ENCODE measurements at regions not wholly inside any gene's neighbourhood (a gene's known extent, or its start where the extent isn't known, plus 50 kb on each side); places are given as distances from the start of the nearest gene placed in this dataset.

- Histone ChIP-seq H3K9ac (ENCODE audit: low read depth, low read length) (no peak overlapping the region), H3K27me3 (ENCODE audit: control insufficient read depth, insufficient read depth, low read length) (no peaks in the 10 kb centered on the region), H3K36me3 (ENCODE audit: control insufficient read depth, insufficient read depth, low read length) (no peaks in the 10 kb centered on the region), H3K4me3 (ENCODE audit: low read depth, low read length) (no peak overlapping the region), H3K9me3 (ENCODE audit: control insufficient read depth, insufficient read depth, low read length) (no peaks in the 10 kb centered on the region), H3K4me1 (ENCODE audit: control insufficient read depth, insufficient read depth, low read length) (no peaks in the 10 kb centered on the region)
These were observed 453.3 kb upstream of the HS3ST1 start for GRCh38 chr4:11881947-11882346.

- Histone ChIP-seq H3K4me1 (ENCODE audit: control insufficient read depth, insufficient read depth, low read length) (no peaks in the 10 kb centered on the region), H3K27me3 (ENCODE audit: control insufficient read depth, insufficient read depth, low read length) (no peaks in the 10 kb centered on the region), H3K9ac (ENCODE audit: low read depth, low read length) (no peak overlapping the region), H3K9me3 (ENCODE audit: control insufficient read depth, insufficient read depth, low read length) (no peaks in the 10 kb centered on the region), H3K36me3 (ENCODE audit: control insufficient read depth, insufficient read depth, low read length) (no peaks in the 10 kb centered on the region), H3K4me3 (ENCODE audit: low read depth, low read length) (no peak overlapping the region)
These were observed 452.7 kb upstream of the HS3ST1 start for GRCh38 chr4:11881364-11881763.

GRCh38 chr4:11878241-11878640, 449.5 kb upstream of the HS3ST1 start:
- no peaks in the 10 kb centered on the region for H3K36me3 ChIP-seq (ENCODE audit: control insufficient read depth, insufficient read depth, low read length)
- no peaks in the 10 kb centered on the region for H3K27me3 ChIP-seq (ENCODE audit: control insufficient read depth, insufficient read depth, low read length)
- no peak overlapping the region for H3K4me3 ChIP-seq (ENCODE audit: low read depth, low read length)
- H3K9me3 ChIP-seq (ENCODE audit: control insufficient read depth, insufficient read depth, low read length), result peaks cover 8% of the 10 kb centered on the region
- no peak overlapping the region for H3K9ac ChIP-seq (ENCODE audit: low read depth, low read length)
- no peaks in the 10 kb centered on the region for H3K4me1 ChIP-seq (ENCODE audit: control insufficient read depth, insufficient read depth, low read length)

GRCh38 chr4:11876104-11876503, 447.4 kb upstream of the HS3ST1 start:
- Histone ChIP-seq H3K9me3 (ENCODE audit: control insufficient read depth, insufficient read depth, low read length) (peaks cover 8% of the 10 kb centered on the region), H3K36me3 (ENCODE audit: control insufficient read depth, insufficient read depth, low read length) (no peaks in the 10 kb centered on the region), H3K9ac (ENCODE audit: low read depth, low read length) (no peak overlapping the region), H3K4me3 (ENCODE audit: low read depth, low read length) (no peak overlapping the region), H3K27me3 (ENCODE audit: control insufficient read depth, insufficient read depth, low read length) (no peaks in the 10 kb centered on the region), H3K4me1 (ENCODE audit: control insufficient read depth, insufficient read depth, low read length) (no peaks in the 10 kb centered on the region)

- H3K27me3 ChIP-seq (ENCODE audit: control insufficient read depth, insufficient read depth, low read length), result no peaks in the 10 kb centered on the region
- no peaks in the 10 kb centered on the region for H3K9me3 ChIP-seq (ENCODE audit: control insufficient read depth, insufficient read depth, low read length)
- no peak overlapping the region for H3K9ac ChIP-seq (ENCODE audit: low read depth, low read length)
- no peaks in the 10 kb centered on the region for H3K36me3 ChIP-seq (ENCODE audit: control insufficient read depth, insufficient read depth, low read length)
- no peaks in the 10 kb centered on the region for H3K4me1 ChIP-seq (ENCODE audit: control insufficient read depth, insufficient read depth, low read length)
- H3K4me3 ChIP-seq (ENCODE audit: low read depth, low read length), result no peak overlapping the region
These were observed 440.6 kb upstream of the HS3ST1 start for GRCh38 chr4:11869191-11869870.

GRCh38 chr4:11866391-11866790, 437.7 kb upstream of the HS3ST1 start:
- no peak overlapping the region for H3K4me3 ChIP-seq (ENCODE audit: low read depth, low read length)
- H3K36me3 ChIP-seq (ENCODE audit: control insufficient read depth, insufficient read depth, low read length), result no peaks in the 10 kb centered on the region
- H3K27me3 ChIP-seq (ENCODE audit: control insufficient read depth, insufficient read depth, low read length), result no peaks in the 10 kb centered on the region
- no peaks in the 10 kb centered on the region for H3K9me3 ChIP-seq (ENCODE audit: control insufficient read depth, insufficient read depth, low read length)
- H3K9ac ChIP-seq (ENCODE audit: low read depth, low read length), result no peak overlapping the region
- H3K4me1 ChIP-seq (ENCODE audit: control insufficient read depth, insufficient read depth, low read length), result no peaks in the 10 kb centered on the region

- Histone ChIP-seq H3K4me1 (ENCODE audit: control insufficient read depth, insufficient read depth, low read length) (no peaks in the 10 kb centered on the region), H3K27me3 (ENCODE audit: control insufficient read depth, insufficient read depth, low read length) (no peaks in the 10 kb centered on the region)
These were observed 432.3 kb upstream of the HS3ST1 start for GRCh38 chr4:11860996-11861395.

GRCh38 chr4:11857881-11858280, 429.2 kb upstream of the HS3ST1 start:
- no peaks in the 10 kb centered on the region for H3K27me3 ChIP-seq (ENCODE audit: control insufficient read depth, insufficient read depth, low read length)

More at GRCh38 chr4:11860996-11861395, 432.3 kb upstream of the HS3ST1 start:
- Histone ChIP-seq H3K4me3 (ENCODE audit: low read depth, low read length) (no peak overlapping the region), H3K36me3 (ENCODE audit: control insufficient read depth, insufficient read depth, low read length) (no peaks in the 10 kb centered on the region), H3K9ac (ENCODE audit: low read depth, low read length) (no peak overlapping the region), H3K9me3 (ENCODE audit: control insufficient read depth, insufficient read depth, low read length) (no peaks in the 10 kb centered on the region)

GRCh38 chr4:11847167-11847566, 418.5 kb upstream of the HS3ST1 start:
- Histone ChIP-seq H3K9me3 (ENCODE audit: control insufficient read depth, insufficient read depth, low read length) (no peaks in the 10 kb centered on the region), H3K9ac (ENCODE audit: low read depth, low read length) (no peak overlapping the region), H3K36me3 (ENCODE audit: control insufficient read depth, insufficient read depth, low read length) (no peaks in the 10 kb centered on the region), H3K27me3 (ENCODE audit: control insufficient read depth, insufficient read depth, low read length) (no peaks in the 10 kb centered on the region), H3K4me1 (ENCODE audit: control insufficient read depth, insufficient read depth, low read length) (peaks cover 6% of the 10 kb centered on the region), H3K4me3 (ENCODE audit: low read depth, low read length) (no peak overlapping the region)

More at GRCh38 chr4:11857881-11858280, 429.2 kb upstream of the HS3ST1 start:
- H3K9ac ChIP-seq (ENCODE audit: low read depth, low read length), result no peak overlapping the region
- no peak overlapping the region for H3K4me3 ChIP-seq (ENCODE audit: low read depth, low read length)
- no peaks in the 10 kb centered on the region for H3K9me3 ChIP-seq (ENCODE audit: control insufficient read depth, insufficient read depth, low read length)
- no peaks in the 10 kb centered on the region for H3K36me3 ChIP-seq (ENCODE audit: control insufficient read depth, insufficient read depth, low read length)
- H3K4me1 ChIP-seq (ENCODE audit: control insufficient read depth, insufficient read depth, low read length), result no peaks in the 10 kb centered on the region

- Histone ChIP-seq H3K36me3 (ENCODE audit: control insufficient read depth, insufficient read depth, low read length) (no peaks in the 10 kb centered on the region), H3K27me3 (ENCODE audit: control insufficient read depth, insufficient read depth, low read length) (no peaks in the 10 kb centered on the region), H3K9me3 (ENCODE audit: control insufficient read depth, insufficient read depth, low read length) (no peaks in the 10 kb centered on the region), H3K9ac (ENCODE audit: low read depth, low read length) (no peak overlapping the region), H3K4me1 (ENCODE audit: control insufficient read depth, insufficient read depth, low read length) (peaks cover 6% of the 10 kb centered on the region), H3K4me3 (ENCODE audit: low read depth, low read length) (no peak overlapping the region)
These were observed 415.2 kb upstream of the HS3ST1 start for GRCh38 chr4:11843927-11844326.

- Histone ChIP-seq H3K36me3 (ENCODE audit: control insufficient read depth, insufficient read depth, low read length) (no peaks in the 10 kb centered on the region), H3K4me1 (ENCODE audit: control insufficient read depth, insufficient read depth, low read length) (peaks cover 6% of the 10 kb centered on the region), H3K9me3 (ENCODE audit: control insufficient read depth, insufficient read depth, low read length) (no peaks in the 10 kb centered on the region), H3K27me3 (ENCODE audit: control insufficient read depth, insufficient read depth, low read length) (no peaks in the 10 kb centered on the region), H3K9ac (ENCODE audit: low read depth, low read length) (no peak overlapping the region), H3K4me3 (ENCODE audit: low read depth, low read length) (no peak overlapping the region)
These were observed 414.6 kb upstream of the HS3ST1 start for GRCh38 chr4:11843340-11843739.

- Histone ChIP-seq H3K4me1 (ENCODE audit: control insufficient read depth, insufficient read depth, low read length) (peaks cover 6% of the 10 kb centered on the region), H3K27me3 (ENCODE audit: control insufficient read depth, insufficient read depth, low read length) (no peaks in the 10 kb centered on the region), H3K9me3 (ENCODE audit: control insufficient read depth, insufficient read depth, low read length) (no peaks in the 10 kb centered on the region), H3K4me3 (ENCODE audit: low read depth, low read length) (no peak overlapping the region), H3K36me3 (ENCODE audit: control insufficient read depth, insufficient read depth, low read length) (no peaks in the 10 kb centered on the region), H3K9ac (ENCODE audit: low read depth, low read length) (no peak overlapping the region)
These were observed 414.0 kb upstream of the HS3ST1 start for GRCh38 chr4:11842620-11843263.

Data from iPS-15b (cell line).